Daoy (cell line): ENCODE measurements at regions not wholly inside any gene's neighbourhood (a gene's known extent, or its start where the extent isn't known, plus 50 kb on each side); places are given as distances from the start of the nearest gene placed in this dataset.
A peak's percentile ranks its signal among the peaks of the same experiment; 100 is the strongest.

Experiments used
- DNase-seq: peaks from one replicate; pipeline ENCODE4 v3.0.0-alpha.2; 2015; ENCODE audit warnings: low read depth

- no peak for DNase-seq
These were observed 52.5 kb upstream of the PLEKHG7 start for GRCh38 chr12:92650228-92650822.

- DNase-seq = peak; percentile 75
These were observed 53.1 kb upstream of the PLEKHG7 start for GRCh38 chr12:92649511-92650227.

DNA sequence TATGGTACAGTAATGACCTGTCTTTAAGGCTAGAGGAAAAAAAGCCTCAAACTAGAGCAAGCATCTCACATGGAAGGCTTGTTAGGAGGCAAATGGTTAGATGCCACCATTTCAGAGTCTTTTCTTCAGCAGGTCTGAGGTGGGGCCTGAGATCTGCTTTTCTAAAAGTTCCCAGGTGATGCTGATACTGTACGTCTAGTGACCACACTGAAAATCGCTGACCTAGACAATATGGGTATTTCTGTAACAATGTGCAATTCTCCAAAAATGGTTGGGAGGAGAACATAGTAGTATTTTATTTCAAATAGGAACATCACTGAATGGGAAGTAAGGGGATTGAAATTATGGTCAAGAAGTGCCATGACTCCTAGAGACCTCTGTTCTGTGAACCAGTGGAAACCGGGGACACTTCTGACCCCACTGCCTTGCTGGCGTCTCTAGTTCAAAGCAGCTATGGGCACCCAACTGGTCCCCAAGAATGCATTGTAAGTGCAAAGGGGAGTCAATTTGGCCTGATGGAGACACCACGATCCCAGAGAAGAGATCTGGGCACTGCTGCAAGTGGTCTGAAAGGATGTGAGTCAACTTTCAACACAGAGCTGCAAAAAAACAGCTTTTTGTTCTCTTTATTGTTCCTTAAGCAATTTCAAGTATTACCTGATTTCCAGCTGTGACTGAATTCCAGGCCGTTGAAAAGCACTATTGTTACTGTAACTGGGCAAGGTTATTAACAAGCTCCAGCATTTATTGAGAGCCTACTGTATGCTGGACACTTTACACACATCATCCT lies 54.4 kb upstream of the PLEKHG7 start:
- peak; percentile 5 for DNase-seq

- DNase-seq = no peak
These were observed 61.5 kb upstream of the PLEKHG7 start for GRCh38 chr12:92641291-92641690.

GRCh38 chr12:92640691-92641090 lies 62.1 kb upstream of the PLEKHG7 start:
- DNase-seq = no peak

GRCh38 chr12:92639017-92639416 lies 63.8 kb upstream of the PLEKHG7 start:
- no peak for DNase-seq

- no peak for DNase-seq
These were observed 68.1 kb upstream of the PLEKHG7 start for GRCh38 chr12:92634730-92635129.

- DNase-seq = no peak
These were observed 68.6 kb upstream of the PLEKHG7 start for GRCh38 chr12:92634202-92634601.

DNA sequence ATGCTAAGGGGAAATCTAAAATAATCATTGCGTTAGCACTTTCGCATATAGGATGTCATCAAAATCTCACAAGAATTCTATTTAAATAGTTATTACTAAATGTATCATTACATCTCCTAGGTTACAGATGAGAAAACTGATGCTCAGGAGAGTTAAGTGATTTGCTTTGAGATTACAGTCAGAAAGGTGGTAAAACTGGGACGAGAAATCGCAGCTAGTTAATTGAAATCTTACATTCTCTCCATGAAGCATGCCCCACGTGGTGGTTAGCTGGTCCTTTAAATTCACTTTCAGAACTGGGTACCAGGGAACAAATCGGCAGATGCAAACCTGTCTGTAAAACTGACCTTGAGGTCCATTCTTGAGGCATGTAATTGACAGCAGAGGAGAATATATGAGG lies 71.8 kb upstream of the PLEKHG7 start:
- DNase-seq = no peak

DNA sequence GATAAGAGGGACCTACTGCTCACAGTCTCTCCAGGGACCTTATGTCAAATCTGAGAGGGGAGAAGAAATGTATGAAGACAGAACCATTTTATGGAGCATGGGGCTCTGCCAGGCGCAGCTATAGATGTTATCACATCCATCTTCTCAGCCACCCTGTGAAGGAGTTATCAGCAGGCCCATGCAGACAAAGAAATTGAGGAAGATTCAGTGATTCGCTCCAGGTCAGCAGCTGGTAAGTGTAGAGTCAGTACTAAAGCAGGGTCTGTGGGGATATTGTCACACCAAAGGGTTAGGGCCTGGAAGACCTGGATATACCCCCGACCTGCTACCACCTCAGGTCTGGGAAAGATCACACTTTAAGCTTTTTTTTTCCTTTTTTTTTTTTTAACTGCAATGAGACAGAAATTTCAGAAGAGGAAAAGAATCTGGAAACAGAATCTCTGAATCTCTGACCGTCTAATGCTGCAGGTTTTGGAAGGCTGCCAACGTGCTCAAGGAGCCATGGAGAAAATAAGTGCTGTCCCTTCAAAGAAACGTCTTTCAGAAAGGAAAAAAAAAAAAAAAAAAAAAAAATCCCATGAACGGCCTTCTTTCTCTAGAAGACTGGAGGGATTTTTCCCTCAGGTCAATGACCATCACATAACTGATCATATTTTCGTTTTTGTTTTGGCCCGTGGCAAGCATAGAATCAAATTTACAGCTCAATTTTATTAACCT lies 73.3 kb upstream of the PLEKHG7 start:
- DNase-seq = peak; percentile 45

- DNase-seq = peak; percentile 47
These were observed 74.3 kb upstream of the PLEKHG7 start for GRCh38 chr12:92628476-92628875.

DNA sequence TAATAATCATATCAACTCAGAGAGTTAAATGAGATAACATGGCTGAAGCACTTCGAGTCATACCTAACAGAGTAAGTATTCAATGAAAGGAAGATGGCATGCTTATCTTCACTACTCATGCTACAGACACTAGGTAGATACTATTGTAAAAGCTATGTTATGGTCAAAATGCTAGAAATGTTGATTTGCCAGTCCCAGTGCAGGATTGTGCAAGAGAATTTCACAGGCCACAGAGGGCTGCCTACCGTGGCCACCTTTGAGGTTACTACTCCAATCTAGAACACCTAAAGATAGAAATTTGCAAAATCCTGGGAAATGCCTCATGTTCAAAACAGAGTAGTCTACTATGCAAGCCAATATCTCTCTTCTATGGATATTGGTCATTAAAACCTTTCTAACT lies 75.3 kb upstream of the PLEKHG7 start:
- DNase-seq = no peak

- no peak for DNase-seq
These were observed 77.0 kb upstream of the PLEKHG7 start for GRCh38 chr12:92625639-92626310.

- peak; percentile 60 for DNase-seq
These were observed 78.6 kb upstream of the PLEKHG7 start for GRCh38 chr12:92624236-92624635.

GRCh38 chr12:92623386-92623785 lies 79.4 kb upstream of the PLEKHG7 start:
- no peak for DNase-seq

- DNase-seq = no peak
These were observed 81.0 kb upstream of the PLEKHG7 start for GRCh38 chr12:92621833-92622232.

DNA sequence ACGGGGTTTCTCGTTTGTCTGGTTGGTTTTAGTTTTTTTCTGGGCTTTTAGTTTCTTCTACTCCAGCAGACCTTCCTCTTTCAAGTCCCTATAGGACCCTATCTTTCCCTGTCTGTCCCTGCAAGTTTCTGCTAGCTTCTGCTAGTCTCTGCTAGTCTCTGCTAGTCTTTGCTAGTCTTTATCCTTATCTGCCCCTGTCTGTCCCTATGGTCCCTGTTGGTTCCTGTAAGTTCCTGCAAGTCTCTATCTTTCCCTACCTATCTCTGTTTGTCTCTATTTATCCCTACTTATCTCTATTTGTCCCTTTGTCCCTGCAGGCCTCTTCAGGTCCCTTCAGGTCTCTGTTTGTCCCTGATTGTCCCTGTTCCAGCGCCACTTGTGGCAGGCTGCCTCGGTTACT lies 81.5 kb upstream of the PLEKHG7 start:
- no peak for DNase-seq

DNA sequence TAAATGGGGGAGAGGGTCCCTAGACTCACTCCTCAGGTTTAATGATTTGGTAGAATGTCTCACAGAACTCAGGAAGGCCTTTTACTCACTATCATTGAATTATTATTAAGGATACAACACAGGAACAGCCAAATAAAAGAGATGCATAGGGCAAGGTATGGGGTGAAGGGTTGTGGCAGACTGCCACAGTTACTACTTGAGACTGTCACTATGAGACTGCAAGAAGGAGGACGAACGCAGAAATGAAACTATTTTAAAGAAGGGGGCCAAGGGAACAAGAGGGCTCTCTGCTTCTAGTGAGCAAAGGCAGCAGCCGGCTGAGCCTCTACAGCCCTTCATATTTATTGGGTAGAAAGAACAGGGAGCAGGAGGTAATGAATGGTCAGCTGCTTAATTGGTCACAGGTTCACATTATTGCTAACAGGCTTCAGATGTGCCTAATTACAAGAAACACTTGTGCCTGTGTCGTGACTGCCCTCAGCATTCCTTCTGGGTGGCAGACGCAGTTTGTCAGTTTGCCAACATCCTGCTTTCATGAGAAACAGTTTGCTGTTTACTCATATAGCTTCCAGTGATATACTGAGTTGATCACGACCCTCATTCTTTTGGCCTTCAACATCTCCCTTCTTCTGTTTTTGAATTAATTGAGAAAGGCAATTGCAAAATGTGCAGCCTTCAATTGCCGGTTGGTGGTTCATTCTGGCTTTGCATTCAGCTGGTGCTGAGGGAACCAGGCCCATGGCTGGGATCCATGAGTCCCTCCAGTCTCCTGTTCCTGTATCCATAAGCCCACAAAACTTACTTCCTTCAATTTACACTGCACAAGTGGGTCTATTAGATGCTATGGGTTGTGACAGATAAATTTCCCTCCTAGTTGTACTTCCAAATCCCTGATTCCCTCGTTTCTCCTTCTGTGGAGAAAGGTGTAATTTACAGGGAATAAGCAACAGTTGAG lies 82.8 kb upstream of the PLEKHG7 start:
- DNase-seq = peak; percentile 35

DNA sequence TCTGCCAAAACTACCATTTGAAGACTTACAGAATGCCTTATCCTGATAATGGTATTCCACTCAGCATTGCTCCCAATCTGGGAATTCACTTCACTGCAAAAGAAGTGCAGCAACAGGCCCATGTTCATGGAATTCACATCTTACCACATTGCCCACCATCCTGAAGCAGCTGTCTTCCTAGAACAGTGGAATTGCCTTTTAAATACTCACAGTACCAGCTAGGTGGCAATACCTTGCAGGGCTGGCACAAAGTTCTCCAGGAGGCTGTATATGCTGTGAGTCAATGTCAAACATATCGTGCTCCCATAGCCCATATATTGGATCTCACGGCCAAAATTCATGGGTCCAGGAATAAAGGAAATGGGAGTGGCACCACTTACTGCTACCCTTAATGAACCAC lies 83.8 kb upstream of the PLEKHG7 start:
- no peak for DNase-seq

GRCh38 chr12:92615703-92616102 lies 87.1 kb upstream of the PLEKHG7 start:
- DNase-seq = no peak

DNA sequence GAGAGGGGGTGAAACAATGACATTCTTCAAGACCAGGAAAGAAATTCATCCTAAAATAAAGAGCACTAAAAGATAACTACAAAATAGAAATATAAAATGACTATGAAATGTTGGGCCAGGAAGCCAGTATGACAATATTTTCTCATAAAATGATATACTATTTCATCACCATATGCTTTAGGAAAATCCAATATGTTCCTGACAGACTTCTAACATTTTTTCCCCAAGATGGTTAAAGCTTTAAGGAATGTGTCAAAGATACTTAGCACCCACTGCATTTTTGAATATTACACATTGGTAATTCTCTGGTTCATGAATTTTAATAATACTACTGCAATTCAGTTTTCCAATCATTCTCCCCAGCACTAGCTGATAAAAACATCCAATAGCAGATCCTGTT lies 87.7 kb upstream of the PLEKHG7 start:
- no peak for DNase-seq
